HG03342 (cell line): ENCODE measurements at regions not wholly inside any gene's neighbourhood (a gene's known extent, or its start where the extent isn't known, plus 50 kb on each side); places are given as distances from the start of the nearest gene placed in this dataset.
A peak's percentile ranks its signal among the peaks of the same experiment; 100 is the strongest.

Experiments
- ATAC-seq: cut with Tn5 transposase; IDR thresholded peaks from one replicate; pipeline ENCODE4 v1.9.1; 2021; ENCODE audit warnings: mild to moderate bottlenecking, moderate library complexity; ENCODE audit not compliant: unreplicated experiment

GRCh38 chr2:144285324-144285723 lies 234.6 kb downstream of the ZEB2 start:
- no peak for ATAC-seq

- no peak for ATAC-seq
These were observed 238.4 kb downstream of the ZEB2 start for GRCh38 chr2:144281476-144281875.

GRCh38 chr2:144280009-144280408 lies 239.9 kb downstream of the ZEB2 start:
- ATAC-seq, result no peak

DNA sequence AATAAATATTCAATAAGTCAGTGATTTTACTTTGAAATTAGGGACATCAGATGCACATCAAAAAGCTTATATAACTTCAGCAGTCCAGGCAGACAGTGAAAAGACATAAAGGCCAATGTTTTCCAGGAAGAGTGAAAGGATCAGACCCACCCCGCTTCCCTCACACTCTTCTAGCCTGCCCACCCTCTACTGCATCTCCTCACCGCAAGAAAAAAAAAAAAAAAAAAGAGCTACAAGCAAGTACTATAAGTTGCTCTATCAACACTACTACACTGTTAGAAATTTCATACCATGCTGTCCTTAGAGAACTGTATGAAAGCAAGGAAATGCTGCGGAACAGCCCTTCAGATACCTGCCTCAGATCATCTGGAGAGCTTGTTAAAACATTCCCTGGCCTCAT lies 240.8 kb downstream of the ZEB2 start:
- ATAC-seq, result no peak

DNA sequence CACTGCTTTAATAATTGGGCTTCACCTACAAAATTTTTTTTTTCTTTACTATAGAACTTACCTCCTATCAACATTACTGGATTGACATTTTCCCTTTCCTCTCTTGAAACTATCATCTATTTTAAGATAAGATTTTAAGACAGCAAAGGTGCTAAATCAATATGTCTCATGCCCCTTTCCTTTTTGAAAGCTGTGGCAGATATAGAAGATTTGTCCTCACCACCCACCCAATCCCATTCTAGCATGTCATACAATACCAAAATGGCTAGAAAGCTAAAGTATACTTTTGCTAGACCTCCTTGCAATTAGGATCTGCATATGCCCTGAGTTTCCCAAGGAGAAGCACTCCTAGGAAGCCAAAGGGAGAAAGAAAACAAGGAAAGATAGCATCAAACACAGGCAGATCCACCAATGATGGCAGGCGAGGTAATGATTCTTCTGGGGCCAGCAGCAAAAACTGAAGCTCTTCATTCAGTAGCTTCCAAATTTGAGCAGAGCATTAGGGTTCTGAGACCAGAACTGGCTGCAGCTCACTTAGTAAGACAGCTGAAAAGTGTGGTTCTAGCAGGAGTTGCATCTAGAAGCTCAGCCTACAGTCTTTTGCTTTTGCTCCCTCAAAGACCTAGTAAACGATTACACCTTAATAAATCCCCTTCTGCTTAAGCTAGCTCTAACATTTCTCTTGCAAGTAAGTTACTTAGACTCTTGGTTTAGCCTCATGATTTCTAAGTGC lies 242.1 kb downstream of the ZEB2 start:
- ATAC-seq, result no peak

GRCh38 chr2:144275340-144275739 lies 244.6 kb downstream of the ZEB2 start:
- ATAC-seq, result no peak

- ATAC-seq, result no peak
These were observed 245.8 kb downstream of the ZEB2 start for GRCh38 chr2:144274131-144274530.

DNA sequence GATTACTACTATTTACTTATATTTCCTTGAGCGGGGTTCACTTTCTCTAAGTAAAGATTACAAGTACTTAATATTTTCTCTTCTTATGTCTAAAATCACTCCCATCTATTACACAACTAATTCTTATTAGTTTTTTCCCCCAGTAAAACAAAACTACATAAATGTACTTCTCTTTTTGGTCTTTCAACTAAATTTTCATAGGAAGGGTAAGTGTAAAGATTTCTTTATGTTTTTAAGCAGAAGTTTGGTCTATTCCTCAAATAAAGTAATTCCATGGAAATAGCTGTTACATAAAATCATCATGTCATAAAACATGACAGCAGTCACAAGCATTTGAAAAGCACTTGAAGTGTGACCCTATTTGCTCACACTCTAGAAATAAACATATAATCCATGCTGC lies 249.0 kb downstream of the ZEB2 start:
- ATAC-seq, result no peak

DNA sequence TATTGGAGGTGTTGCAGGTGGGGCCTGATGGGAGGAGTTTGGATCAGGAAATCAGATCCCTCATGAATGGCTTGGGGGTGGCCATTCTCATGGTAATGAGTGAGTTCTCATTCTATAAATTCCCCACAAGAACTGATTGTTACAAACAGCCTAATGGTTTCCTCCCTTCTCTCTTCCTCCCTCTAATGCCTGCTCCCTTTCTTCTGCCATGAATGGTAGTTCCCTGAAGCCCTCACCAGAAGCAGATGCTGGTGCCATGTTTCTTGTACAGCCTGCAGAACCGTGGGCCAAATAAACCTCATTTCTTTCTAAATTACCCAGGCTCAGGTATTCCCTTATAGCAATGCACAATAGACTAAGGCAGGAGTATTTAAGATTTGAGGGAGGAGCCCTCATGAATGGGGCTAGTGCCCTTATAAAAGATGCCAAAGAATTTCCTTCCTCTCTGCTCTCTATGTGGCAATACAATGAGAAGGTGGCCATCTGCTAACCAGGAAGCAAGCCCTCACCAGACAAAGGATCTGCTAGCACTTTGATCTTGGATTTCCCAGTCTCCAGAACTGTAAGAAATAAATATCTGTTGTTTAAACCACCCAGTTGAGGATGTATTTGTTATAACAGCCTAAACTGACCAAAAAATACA lies 251.8 kb downstream of the ZEB2 start:
- no peak for ATAC-seq

DNA sequence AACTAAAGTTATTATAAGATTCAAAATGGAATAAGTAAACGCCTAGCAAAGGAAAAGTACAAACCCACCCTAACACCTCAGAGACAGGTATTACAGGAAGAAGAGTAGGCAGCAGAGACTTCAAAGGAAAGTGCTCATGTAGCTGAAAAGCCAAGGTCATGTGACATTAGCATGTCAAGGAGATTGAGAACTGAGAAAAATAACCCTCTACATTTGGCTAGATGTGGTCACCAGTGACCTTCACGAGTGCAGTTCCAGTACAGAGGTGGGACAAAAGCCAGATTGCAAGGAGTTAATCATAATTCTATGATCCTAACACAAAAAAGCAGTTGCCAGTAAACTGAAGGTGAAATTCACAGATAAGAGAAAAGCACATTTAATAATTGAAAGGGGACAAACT lies 252.7 kb downstream of the ZEB2 start:
- peak; percentile 75 for ATAC-seq

DNA sequence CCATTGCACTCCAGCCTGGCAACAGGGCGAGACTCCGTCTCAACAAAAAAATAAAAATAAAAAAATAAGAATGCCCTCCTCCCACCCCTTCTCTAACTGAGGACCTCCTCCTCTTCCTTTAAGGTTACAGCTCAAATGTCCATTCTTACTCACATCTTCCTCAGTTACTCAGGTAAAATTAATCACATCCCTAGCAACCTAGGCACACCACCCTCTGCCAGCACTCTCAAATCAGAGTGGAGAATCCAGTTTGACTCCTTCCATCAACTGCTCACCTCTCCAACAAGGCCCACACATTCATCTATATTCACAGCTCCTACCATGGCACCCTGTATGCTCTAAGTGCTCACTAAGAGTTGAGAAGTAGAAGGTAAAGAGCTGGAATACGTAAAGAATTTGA lies 254.3 kb downstream of the ZEB2 start:
- ATAC-seq, result no peak

DNA sequence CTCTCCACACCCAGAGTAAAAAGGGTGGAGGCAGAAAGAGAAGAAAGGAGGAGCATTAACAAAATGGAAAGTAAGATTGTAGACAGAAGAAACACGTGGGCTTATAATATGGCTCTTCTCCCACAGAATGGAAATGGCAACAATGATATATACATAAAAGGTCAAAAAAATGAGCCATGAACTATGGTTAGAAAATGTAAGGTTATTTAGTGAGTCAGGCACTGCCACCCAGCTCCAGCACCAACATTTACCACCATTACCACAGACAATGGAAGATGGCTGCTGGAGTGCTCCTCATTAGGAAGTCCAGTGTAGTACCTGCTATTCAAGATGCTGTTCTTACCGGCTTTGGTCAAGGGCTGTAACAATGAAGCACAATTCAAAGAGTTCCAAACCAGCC lies 258.0 kb downstream of the ZEB2 start:
- no peak for ATAC-seq

GRCh38 chr2:144261336-144261735 lies 258.6 kb downstream of the ZEB2 start:
- ATAC-seq, result no peak

DNA sequence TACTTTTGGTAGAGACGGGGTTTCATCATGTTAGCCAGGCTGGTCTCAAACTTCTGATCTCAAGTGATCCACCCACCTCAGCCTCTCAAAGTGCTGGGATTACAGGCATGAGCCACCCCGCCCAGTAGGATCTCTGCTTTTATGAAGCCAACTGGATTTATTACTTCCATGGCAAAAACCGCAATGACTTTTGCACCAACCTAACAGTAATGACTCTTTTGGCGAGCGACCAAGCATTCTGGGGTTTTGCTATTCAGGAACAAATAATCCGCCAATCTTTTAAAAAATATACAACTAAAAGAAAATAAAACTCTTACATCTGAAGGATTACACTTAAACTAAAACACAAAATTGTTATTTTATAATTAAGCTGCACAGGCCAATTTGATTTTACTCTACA lies 260.6 kb downstream of the ZEB2 start:
- no peak for ATAC-seq

- no peak for ATAC-seq
These were observed 261.8 kb downstream of the ZEB2 start for GRCh38 chr2:144258154-144258553.

DNA sequence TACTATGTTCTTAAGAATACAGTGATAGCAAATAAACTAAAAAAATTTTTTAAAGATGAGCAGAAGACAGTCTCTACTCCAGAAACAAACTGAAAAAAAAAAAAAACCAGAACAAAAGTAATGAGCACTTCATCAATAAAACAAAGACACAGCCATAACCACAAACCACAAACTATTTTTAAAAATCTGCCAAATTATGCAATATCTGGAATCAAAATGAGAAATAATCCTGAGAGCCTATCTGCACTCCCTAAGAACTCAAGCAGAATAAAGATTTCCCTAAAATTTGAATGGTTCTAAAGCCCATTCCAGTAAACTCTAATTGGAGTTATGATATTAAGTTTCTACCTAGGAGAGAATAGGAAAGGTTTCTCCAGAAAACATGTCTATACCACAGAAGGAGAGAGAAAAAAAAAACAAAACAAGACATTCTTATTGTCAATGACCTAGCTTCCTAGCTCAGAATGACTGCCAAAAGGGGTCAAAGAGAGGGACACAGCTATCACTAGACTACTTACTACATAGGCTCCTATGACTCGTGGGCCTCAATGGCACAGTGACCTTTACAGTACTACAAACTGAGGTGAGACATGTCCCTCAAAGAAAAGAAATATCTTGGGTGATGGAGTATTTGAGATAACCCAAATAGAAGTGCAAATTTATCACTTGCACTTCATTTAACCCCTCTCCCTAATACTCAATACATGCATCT lies 262.8 kb downstream of the ZEB2 start:
- ATAC-seq, result no peak

- ATAC-seq, result no peak
These were observed 265.3 kb downstream of the ZEB2 start for GRCh38 chr2:144254342-144255235.

GRCh38 chr2:144253743-144254142 lies 266.2 kb downstream of the ZEB2 start:
- ATAC-seq, result no peak

GRCh38 chr2:144252694-144253093 lies 267.2 kb downstream of the ZEB2 start:
- ATAC-seq, result no peak

- peak; percentile 35 for ATAC-seq
These were observed 270.8 kb downstream of the ZEB2 start for GRCh38 chr2:144249035-144249637.
